Smooth muscle cell (in vitro differentiated cells): ENCODE measurements at regions not wholly inside any gene's neighbourhood (a gene's known extent, or its start where the extent isn't known, plus 50 kb on each side); places are given as distances from the start of the nearest gene placed in this dataset.
A peak's percentile ranks its signal among the peaks of the same experiment; 100 is the strongest.

Source experiments
- DNase-seq: peaks from one replicate; lab custom pipeline; 2025; ENCODE audit not compliant: unreplicated experiment; lab: John Stamatoyannopoulos, UW
- H2AFZ ChIP-seq: fragments of 200-600 bp; sonication (generic); 2 replicates; pipeline ENCODE4 v1.6.0; 2016; ENCODE audit warnings: antibody characterized with exemption, low read depth, mild to moderate bottlenecking
- H3F3A ChIP-seq: fragments of 200-600 bp; sonication (generic); 2 replicates; pipeline ENCODE4 v1.6.0; 2017; ENCODE audit warnings: antibody characterized with exemption, low read depth
- H3K27ac ChIP-seq: fragments of 200-600 bp; sonication (generic); 2 replicates; pipeline ENCODE4 v1.5.1; 2016; ENCODE audit warnings: low read depth, mild to moderate bottlenecking
- H3K27me3 ChIP-seq: fragments of 200-600 bp; sonication (generic); 2 replicates; pipeline ENCODE4 v1.6.1; 2016; ENCODE audit warnings: low read depth, mild to moderate bottlenecking
- H3K36me3 ChIP-seq: fragments of 200-600 bp; sonication (generic); 2 replicates; pipeline ENCODE4 v1.5.1; 2016; ENCODE audit warnings: low read depth
- H3K4me1 ChIP-seq: fragments of 200-600 bp; sonication (generic); 2 replicates; pipeline ENCODE4 v1.5.1; 2016; ENCODE audit warnings: low read depth
- H3K4me2 ChIP-seq: fragments of 200-600 bp; sonication (generic); 2 replicates; pipeline ENCODE4 v1.6.0; 2016; ENCODE audit warnings: mild to moderate bottlenecking
- H3K4me3 ChIP-seq: fragments of 200-600 bp; sonication (generic); 2 replicates; pipeline ENCODE4 v1.5.1; 2016; ENCODE audit warnings: mild to moderate bottlenecking
- H3K79me2 ChIP-seq: fragments of 200-600 bp; sonication (generic); 2 replicates; pipeline ENCODE4 v1.6.0; 2016; ENCODE audit warnings: low read depth, mild to moderate bottlenecking
- H3K9ac ChIP-seq: fragments of 200-600 bp; sonication (generic); 2 replicates; pipeline ENCODE4 v1.6.0; 2016; ENCODE audit warnings: low read depth
- H3K9me3 ChIP-seq: fragments of 200-600 bp; sonication (generic); replicated peaks from 2 replicates; pipeline ENCODE4 v1.5.1; 2016; ENCODE audit warnings: low read depth
- H4K20me1 ChIP-seq: fragments of 200-600 bp; sonication (generic); 2 replicates; pipeline ENCODE4 v1.6.0; 2016; ENCODE audit warnings: low read depth
- WGBS: methylation state at CpG from one replicate; pipeline ENCODE4 v1.1.7; 2016; ENCODE audit warnings: low lambda C conversion rate; 5-methylcytosine and 5-hydroxymethylcytosine counted together
- TF ChIP-seq, protein P1 (sequence below): fragments of 200-600 bp; sonication (generic); IDR thresholded peaks from 2 replicates; pipeline ENCODE4 v1.5.1; 2017; ENCODE audit warnings: borderline replicate concordance, mild to moderate bottlenecking, antibody characterized with exemption; ENCODE audit not compliant: insufficient read depth, poor library complexity, severe bottlenecking

DNA sequence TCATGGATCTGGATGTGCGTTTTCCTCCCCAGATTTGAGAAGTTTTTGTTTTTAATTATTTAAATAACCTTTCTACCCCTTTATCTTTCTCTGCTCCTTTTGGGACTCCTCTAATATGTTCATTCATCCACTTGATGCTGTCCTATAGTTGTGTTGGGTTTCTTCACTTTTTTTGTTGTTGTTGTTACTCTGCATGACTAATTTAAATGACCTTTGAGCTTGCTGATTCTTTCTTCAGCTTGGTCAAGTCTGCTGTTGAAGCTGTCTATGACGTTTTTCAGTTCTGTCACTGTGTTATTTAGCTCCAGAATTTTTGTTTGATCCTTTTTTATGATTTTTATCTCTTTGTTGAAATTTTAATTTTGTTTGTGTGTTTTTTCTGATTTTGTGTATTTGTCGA is 463.6 kb upstream of the ALCAM start:
- WGBS = 56% methylated on average over 3 of the region's 3 CpGs
- Histone ChIP-seq H3K9me3 (no peaks in the 10 kb centered on the region), H4K20me1 (no peaks in the 10 kb centered on the region), H3K4me2 (no peak overlapping the region), H2AFZ (no peak overlapping the region), H3F3A (no peaks in the 10 kb centered on the region), H3K36me3 (no peaks in the 10 kb centered on the region), H3K79me2 (no peaks in the 10 kb centered on the region), H3K4me1 (no peaks in the 10 kb centered on the region), H3K27me3 (no peaks in the 10 kb centered on the region), H3K4me3 (no peak overlapping the region), H3K9ac (no peak overlapping the region), H3K27ac (no peak overlapping the region)
- TF ChIP-seq, protein P1, sequence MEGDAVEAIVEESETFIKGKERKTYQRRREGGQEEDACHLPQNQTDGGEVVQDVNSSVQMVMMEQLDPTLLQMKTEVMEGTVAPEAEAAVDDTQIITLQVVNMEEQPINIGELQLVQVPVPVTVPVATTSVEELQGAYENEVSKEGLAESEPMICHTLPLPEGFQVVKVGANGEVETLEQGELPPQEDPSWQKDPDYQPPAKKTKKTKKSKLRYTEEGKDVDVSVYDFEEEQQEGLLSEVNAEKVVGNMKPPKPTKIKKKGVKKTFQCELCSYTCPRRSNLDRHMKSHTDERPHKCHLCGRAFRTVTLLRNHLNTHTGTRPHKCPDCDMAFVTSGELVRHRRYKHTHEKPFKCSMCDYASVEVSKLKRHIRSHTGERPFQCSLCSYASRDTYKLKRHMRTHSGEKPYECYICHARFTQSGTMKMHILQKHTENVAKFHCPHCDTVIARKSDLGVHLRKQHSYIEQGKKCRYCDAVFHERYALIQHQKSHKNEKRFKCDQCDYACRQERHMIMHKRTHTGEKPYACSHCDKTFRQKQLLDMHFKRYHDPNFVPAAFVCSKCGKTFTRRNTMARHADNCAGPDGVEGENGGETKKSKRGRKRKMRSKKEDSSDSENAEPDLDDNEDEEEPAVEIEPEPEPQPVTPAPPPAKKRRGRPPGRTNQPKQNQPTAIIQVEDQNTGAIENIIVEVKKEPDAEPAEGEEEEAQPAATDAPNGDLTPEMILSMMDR = no peak
- no peak for DNase-seq

DNA sequence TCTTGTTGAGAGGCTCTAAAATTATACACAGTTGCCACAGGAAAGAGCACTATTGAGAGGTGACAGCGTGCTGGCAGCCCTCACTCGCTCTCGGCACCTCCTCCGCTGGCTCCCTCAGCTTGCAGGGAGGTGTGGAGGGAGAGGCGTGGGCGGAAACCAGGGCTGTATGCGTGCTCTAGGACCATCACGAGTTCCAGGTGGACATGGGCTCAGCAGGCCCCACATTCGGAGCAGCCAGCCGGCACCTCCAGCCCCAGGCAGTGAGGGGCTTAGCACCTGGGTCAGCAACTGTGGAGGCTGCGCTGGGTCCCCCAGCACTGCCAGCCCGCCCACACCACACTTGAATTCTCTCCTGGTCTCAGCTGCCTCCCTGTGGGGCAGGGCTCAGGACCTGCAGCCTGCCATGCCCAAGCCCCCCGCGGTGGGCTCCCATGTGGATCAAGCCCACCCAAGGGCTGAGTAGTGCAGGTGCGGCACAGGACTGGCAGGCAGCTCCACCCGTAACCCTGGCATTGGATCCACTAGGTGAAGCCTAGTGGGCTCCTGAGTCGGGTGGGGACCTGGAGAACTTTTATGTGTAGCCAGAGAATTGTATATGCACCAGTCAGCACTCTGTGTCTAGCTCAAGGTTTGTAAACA is 460.6 kb upstream of the ALCAM start:
- Histone ChIP-seq H3K36me3 (no peaks in the 10 kb centered on the region), H3K27ac (no peak overlapping the region), H3K4me1 (peaks cover 3% of the 10 kb centered on the region), H2AFZ (no peak overlapping the region), H4K20me1 (no peaks in the 10 kb centered on the region), H3K79me2 (no peaks in the 10 kb centered on the region), H3K4me2 (no peak overlapping the region), H3F3A (no peaks in the 10 kb centered on the region), H3K9me3 (no peaks in the 10 kb centered on the region), H3K4me3 (no peak overlapping the region), H3K9ac (no peak overlapping the region), H3K27me3 (no peaks in the 10 kb centered on the region)
- TF ChIP-seq, protein P1 = no peak
- DNase-seq = no peak
- WGBS = 94% methylated on average over 17 of the region's 17 CpGs

DNA sequence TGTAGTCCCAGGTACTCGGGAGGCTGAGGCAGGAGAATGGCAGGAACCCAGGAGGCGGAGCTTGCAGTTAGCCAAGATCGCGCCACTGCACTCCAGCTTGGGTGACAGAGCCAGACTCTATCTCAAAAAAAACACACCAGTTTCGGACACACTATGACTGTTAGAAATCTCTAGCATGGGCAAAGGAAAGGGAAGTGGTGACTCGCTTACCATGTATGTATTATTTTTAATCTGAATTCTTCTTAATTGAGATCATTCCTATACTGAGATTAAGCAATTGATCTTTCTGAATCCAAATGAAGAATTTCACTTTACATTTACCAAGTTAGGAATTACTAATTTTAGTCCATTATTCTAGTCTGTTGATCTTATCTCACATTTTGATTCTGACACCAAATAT is 459.2 kb upstream of the ALCAM start:
- H3K36me3 ChIP-seq = no peaks in the 10 kb centered on the region
- no peak overlapping the region for H3K9ac ChIP-seq
- no peaks in the 10 kb centered on the region for H3F3A ChIP-seq
- DNase-seq = no peak
- no peaks in the 10 kb centered on the region for H3K9me3 ChIP-seq
- no peak overlapping the region for H3K4me2 ChIP-seq
- H3K27ac ChIP-seq = no peak overlapping the region
- H3K27me3 ChIP-seq = no peaks in the 10 kb centered on the region
- peaks cover 10% of the 10 kb centered on the region for H3K4me1 ChIP-seq
- H3K4me3 ChIP-seq = no peak overlapping the region
- H2AFZ ChIP-seq = no peak overlapping the region
- no peaks in the 10 kb centered on the region for H4K20me1 ChIP-seq
- WGBS = 81% methylated on average over 6 of the region's 6 CpGs
- TF ChIP-seq, protein P1 = no peak
- no peaks in the 10 kb centered on the region for H3K79me2 ChIP-seq

GRCh38 chr3:104908761-104909160 is 457.9 kb upstream of the ALCAM start:
- Histone ChIP-seq H3K27me3 (no peaks in the 10 kb centered on the region), H3K4me3 (no peak overlapping the region), H3K4me2 (peak overlapping the region; percentile 38), H3K27ac (peak overlapping the region; percentile 43), H3F3A (no peaks in the 10 kb centered on the region), H3K9me3 (no peaks in the 10 kb centered on the region), H2AFZ (no peak overlapping the region), H4K20me1 (no peaks in the 10 kb centered on the region), H3K79me2 (no peaks in the 10 kb centered on the region), H3K36me3 (no peaks in the 10 kb centered on the region), H3K9ac (no peak overlapping the region), H3K4me1 (peaks cover 10% of the 10 kb centered on the region)
- whole genome bisulfite sequencing = 62% methylated on average over 2 of the region's 2 CpGs
- TF ChIP-seq, protein P1 = no peak
- DNase-seq = no peak
